Neural crest cell (in vitro differentiated cells): ENCODE measurements at regions not wholly inside any gene's neighbourhood (a gene's known extent, or its start where the extent isn't known, plus 50 kb on each side); places are given as distances from the start of the nearest gene placed in this dataset.
"Not testable (repeated sequence)": the region's sequence is repeated elsewhere in the genome, so short reads cannot be mapped to it uniquely, and the experiment has no call there.

Experiments used
- DNase-seq: peaks from one replicate; pipeline ENCODE4 v3.0.0; 2021; ENCODE audit warnings: low read depth, mixed read lengths, low spot score
- H3K27ac Mint-ChIP-seq: one replicate; pipeline ENCODE4 v1.8.0; 2021; ENCODE audit warnings: mild to moderate bottlenecking, mixed read lengths; ENCODE audit not compliant: unreplicated experiment
- H3K27me3 Mint-ChIP-seq: 2 replicates; pipeline ENCODE4 v1.8.0; 2021; ENCODE audit warnings: low read depth, mild to moderate bottlenecking, mixed read lengths
- H3K36me3 Mint-ChIP-seq: 2 replicates; pipeline ENCODE4 v1.8.0; 2021; ENCODE audit warnings: low read depth, mild to moderate bottlenecking, mixed read lengths
- H3K4me1 Mint-ChIP-seq: 2 replicates; pipeline ENCODE4 v1.8.0; 2021; ENCODE audit warnings: mixed read lengths
- H3K4me3 Mint-ChIP-seq: one replicate; pipeline ENCODE4 v1.8.0; 2021; ENCODE audit warnings: mild to moderate bottlenecking, mixed read lengths
- H3K9me3 Mint-ChIP-seq: 2 replicates; pipeline ENCODE4 v1.8.0; 2021; ENCODE audit warnings: mixed read lengths
- CTCF ChIP-seq: fragments of 200-600 bp; sonication (generic); conservative IDR thresholded peaks from 2 replicates; pipeline ENCODE4 v1.5.0; 2021; ENCODE audit warnings: antibody characterized with exemption, mild to moderate bottlenecking

GRCh38 chrX:145393702-145394235 is 146.5 kb downstream of the SPANXN1 start:
- DNase-seq: no peak
- peak; percentile 43 for TF ChIP-seq CTCF
- Mint-ChIP-seq H3K9me3 (peaks cover 16% of the 10 kb centered on the region), H3K27ac (no peak overlapping the region), H3K27me3 (peaks cover 7% of the 10 kb centered on the region), H3K4me3 (no peak overlapping the region), H3K36me3 (peaks cover 2% of the 10 kb centered on the region), H3K4me1 (no peaks in the 10 kb centered on the region)

- DNase-seq: no peak
- Mint-ChIP-seq H3K27me3 (peaks cover 4% of the 10 kb centered on the region), H3K9me3 (peaks cover 16% of the 10 kb centered on the region), H3K36me3 (peaks cover 2% of the 10 kb centered on the region), H3K4me1 (no peaks in the 10 kb centered on the region), H3K27ac (no peak overlapping the region), H3K4me3 (no peak overlapping the region)
- no peak for TF ChIP-seq CTCF
Measured at GRCh38 chrX:145394344-145394743, 147.0 kb downstream of the SPANXN1 start.

GRCh38 chrX:145396612-145397011 is 149.3 kb downstream of the SPANXN1 start:
- no peak for DNase-seq
- Mint-ChIP-seq H3K9me3 (peaks cover 15% of the 10 kb centered on the region), H3K4me1 (no peaks in the 10 kb centered on the region), H3K4me3 (no peak overlapping the region), H3K27ac (no peak overlapping the region), H3K27me3 (no peaks in the 10 kb centered on the region), H3K36me3 (peaks cover 2% of the 10 kb centered on the region)
- TF ChIP-seq CTCF: no peak

- no peak overlapping the region for H3K4me3 Mint-ChIP-seq
- peaks cover 2% of the 10 kb centered on the region for H3K36me3 Mint-ChIP-seq
- peak; percentile 31 for DNase-seq
- no peaks in the 10 kb centered on the region for H3K27me3 Mint-ChIP-seq
- H3K9me3 Mint-ChIP-seq: peaks cover 3% of the 10 kb centered on the region
- H3K4me1 Mint-ChIP-seq: no peaks in the 10 kb centered on the region
- no peak overlapping the region for H3K27ac Mint-ChIP-seq
- peak; percentile 72 for TF ChIP-seq CTCF
Measured at GRCh38 chrX:145405012-145405411, 157.7 kb downstream of the SPANXN1 start.

- Mint-ChIP-seq H3K36me3 (peaks cover 2% of the 10 kb centered on the region), H3K4me1 (no peaks in the 10 kb centered on the region), H3K27ac (no peak overlapping the region), H3K4me3 (no peak overlapping the region), H3K27me3 (no peaks in the 10 kb centered on the region), H3K9me3 (peaks cover 11% of the 10 kb centered on the region)
- DNase-seq: no peak
- no peak for TF ChIP-seq CTCF
Measured at GRCh38 chrX:145410622-145411021, 163.3 kb downstream of the SPANXN1 start.

- DNase-seq, H3K4me3 Mint-ChIP-seq, H3K27ac Mint-ChIP-seq, H3K27me3 Mint-ChIP-seq, H3K4me1 Mint-ChIP-seq, H3K9me3 Mint-ChIP-seq, H3K36me3 Mint-ChIP-seq: not testable (repeated sequence)
Measured at GRCh38 chrX:145436211-145436610, 188.9 kb downstream of the SPANXN1 start.
